HCT116 (cell line): ENCODE measurements at regions not wholly inside any gene's neighbourhood (a gene's known extent, or its start where the extent isn't known, plus 50 kb on each side); places are given as distances from the start of the nearest gene placed in this dataset.

Source experiments
- CTCF ChIP-seq, 3 experiments: fragments of 200-600 bp in 1 of 3; sonication (generic) in 1 of 3; IDR thresholded peaks in 2 of 3; conservative IDR thresholded peaks in 1 of 3; 2 replicates each; pipeline ENCODE4 v1.5.1; 2012 to 2017; ENCODE audit warnings: low read depth in 2 of 3, low read length in 2 of 3, antibody characterized with exemption in 1 of 3, borderline replicate concordance in 1 of 3, control low read depth in 1 of 3, mild to moderate bottlenecking in 1 of 3, mixed read lengths in 1 of 3, mixed run types in 1 of 3, moderate library complexity in 1 of 3; ENCODE audit not compliant: insufficient read depth in 1 of 3
- EZH2 ChIP-seq: fragments of 200-600 bp; sonication (generic); IDR thresholded peaks from 2 replicates; pipeline ENCODE4 v1.6.1; 2017; ENCODE audit warnings: antibody characterized with exemption, mixed run types
- POLR2A ChIP-seq: IDR thresholded peaks from 2 replicates; pipeline ENCODE4 v1.7.0; 2011; ENCODE audit warnings: borderline replicate concordance; ENCODE audit not compliant: insufficient read depth, insufficient read length; ENCODE audit errors: extremely low read depth
- POLR2AphosphoS5 ChIP-seq: IDR thresholded peaks from 2 replicates; pipeline ENCODE4 v1.6.1; 2011; ENCODE audit warnings: mild to moderate bottlenecking, low read depth, low read length, moderate library complexity
- SP1 ChIP-seq: IDR thresholded peaks from 2 replicates; pipeline ENCODE4 v1.6.1; 2012; ENCODE audit warnings: low read depth
- YY1 ChIP-seq: IDR thresholded peaks from 2 replicates; pipeline ENCODE4 v1.6.1; 2011; ENCODE audit warnings: low read length, low read depth, moderate library complexity, mild to moderate bottlenecking; ENCODE audit not compliant: insufficient replicate concordance; ENCODE audit errors: extremely low read depth

- TF ChIP-seq CTCF (IDR thresholded peaks at IDR 0.05 in 2 of 3, conservative IDR thresholded peaks at IDR 0.05 in 1 of 3; ENCODE audit: borderline replicate concordance in 1 of 3, insufficient read depth in 1 of 3, low read depth in 2 of 3, low read length in 2 of 3) (peak; percentile 4 to 68 (median 65); a peak in 4 of 6 replicates), YY1 (no peak), SP1 (no peak), POLR2AphosphoS5 (no peak), POLR2A (no peak), EZH2 (no peak)
Measured at GRCh38 chr18:68623342-68623741, 91.6 kb downstream of the TMX3 start.
